ENCODE measurements at regions not wholly inside any gene's neighbourhood (a gene's known extent, or its start where the extent isn't known, plus 50 kb on each side); places are given as distances from the start of the nearest gene placed in this dataset.
"Not testable (repeated sequence)": the region's sequence is repeated elsewhere in the genome, so short reads cannot be mapped to it uniquely, and the experiment has no call there.

DNA sequence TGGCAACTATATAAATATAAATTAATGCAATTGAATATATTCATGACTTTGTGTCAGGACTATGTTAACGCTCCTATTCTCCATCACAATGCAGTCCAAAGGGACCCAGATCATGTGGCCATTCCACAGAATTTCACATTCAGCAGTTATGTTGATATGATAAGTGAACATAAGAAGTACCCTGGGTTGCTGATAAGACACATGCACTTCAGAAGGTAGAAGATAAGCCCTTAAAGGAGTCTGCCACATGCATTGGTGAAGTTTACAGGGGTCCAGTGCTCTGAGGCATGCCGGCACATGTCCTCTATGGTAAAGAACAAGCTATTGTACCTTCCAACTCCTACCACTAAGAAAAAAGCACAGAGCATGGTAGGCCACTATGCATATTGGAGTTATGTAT is 76.4 kb downstream of the PHAX start:
- no peak for DNase-seq (ENCODE audit: low read depth)

DNA sequence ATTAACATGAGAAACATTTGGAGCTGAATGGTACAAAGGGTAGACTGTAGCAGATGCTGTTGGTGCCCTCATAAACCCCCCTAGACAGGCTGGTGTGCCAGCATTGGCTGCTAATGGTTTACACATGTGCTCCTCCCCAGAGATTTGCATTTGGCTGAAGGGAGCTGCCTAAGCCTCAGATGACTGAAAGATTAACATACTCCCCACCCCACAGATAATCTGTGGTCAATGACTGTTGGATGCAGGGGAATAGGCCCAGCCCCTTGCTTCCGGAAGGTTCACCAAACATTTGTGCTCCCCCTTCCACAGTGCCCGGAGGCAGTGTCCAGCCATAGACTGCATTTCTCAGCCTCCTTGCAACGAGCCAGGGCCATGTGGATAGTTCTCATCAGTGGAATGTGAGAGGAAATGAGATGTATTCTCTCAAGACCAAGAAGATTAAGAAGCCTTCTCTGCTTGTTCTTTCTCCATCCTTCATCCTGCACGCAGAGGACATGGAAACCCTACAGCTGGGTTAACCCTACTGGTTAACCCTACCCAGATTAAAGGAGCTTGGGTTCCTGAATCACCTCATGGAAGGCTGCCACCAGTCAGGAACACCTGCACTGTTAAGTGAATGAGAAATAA is 79.6 kb downstream of the PHAX start:
- DNase-seq (ENCODE audit: low read depth), result peak; percentile 51

DNA sequence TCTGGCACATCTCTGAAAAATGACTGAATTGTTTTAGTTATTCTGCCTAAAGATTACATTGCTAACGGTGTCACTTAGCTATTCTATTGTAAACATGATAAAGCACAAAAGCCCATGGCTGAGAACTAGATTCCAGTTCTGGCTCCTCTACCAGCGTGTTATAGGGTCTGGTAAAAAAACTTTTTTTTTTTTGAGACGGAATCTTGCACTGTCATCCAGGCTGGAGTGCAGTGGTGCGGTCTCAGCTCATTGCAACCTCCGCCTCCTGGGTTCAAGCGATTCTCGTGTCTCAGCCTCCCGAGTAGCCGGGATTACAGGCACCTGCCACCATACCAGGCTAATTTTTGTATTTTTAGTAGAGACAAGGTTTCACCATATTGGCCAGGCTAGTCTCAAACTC is 80.6 kb downstream of the PHAX start:
- not testable (repeated sequence) for DNase-seq (ENCODE audit: low read depth)

DNA sequence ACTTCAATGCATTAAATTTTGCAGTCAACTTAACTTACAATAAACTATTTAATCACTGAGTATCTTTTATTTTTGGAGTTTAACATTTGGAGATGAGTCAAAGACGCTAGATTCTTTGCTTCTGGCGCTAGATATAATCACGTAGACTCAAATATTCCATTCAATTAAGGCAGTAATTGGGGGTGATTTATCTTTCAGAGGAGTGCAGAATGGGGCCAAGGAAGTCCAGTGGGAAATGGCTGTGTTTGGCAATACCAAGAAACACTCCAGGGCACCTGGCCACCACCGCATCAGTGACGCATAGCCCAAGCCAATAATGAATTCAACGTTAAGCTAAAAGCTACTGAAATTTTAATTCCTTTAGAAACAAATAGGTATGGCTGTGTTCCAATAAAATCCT is 81.2 kb downstream of the PHAX start:
- DNase-seq (ENCODE audit: low read depth), result no peak

DNA sequence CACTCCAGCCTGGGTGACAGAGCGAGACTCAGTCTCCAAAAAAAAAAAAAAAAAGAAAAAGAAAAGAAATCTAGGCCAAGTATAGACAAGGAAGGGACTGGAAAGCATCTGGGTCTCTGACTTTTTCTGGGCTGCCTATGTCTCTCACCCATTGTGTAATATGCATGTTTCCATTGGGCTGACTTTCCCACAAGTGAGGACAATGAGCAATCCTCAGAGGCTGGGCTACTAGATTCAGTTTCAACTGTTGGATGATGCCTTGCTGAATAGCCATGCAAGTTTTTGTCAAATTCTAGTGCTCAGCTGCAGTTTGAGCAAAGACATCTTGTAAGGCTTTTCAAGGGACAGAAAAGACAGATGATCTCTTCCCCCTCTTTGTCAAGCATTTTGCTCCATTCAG is 82.1 kb downstream of the PHAX start:
- DNase-seq (ENCODE audit: low read depth), result no peak

DNA sequence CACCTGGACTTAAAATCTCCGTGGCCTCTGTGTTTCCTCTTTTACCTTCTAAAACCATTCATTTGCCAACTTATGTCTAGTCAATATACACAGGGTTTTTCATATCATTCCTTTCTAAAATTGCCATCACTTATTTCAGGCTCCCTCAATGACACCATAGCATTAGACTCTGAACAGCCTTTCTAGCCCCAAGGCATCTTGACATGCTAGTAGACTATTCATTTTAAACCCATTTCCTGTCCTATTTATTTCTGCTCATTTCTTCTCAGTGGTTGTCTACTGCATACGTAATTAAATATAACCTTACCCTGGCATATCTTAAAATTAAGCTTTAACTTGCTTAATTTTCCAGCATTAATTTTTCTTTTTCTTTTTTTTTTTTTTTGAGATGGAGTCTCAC is 83.2 kb downstream of the PHAX start:
- DNase-seq (ENCODE audit: low read depth), result no peak

DNA sequence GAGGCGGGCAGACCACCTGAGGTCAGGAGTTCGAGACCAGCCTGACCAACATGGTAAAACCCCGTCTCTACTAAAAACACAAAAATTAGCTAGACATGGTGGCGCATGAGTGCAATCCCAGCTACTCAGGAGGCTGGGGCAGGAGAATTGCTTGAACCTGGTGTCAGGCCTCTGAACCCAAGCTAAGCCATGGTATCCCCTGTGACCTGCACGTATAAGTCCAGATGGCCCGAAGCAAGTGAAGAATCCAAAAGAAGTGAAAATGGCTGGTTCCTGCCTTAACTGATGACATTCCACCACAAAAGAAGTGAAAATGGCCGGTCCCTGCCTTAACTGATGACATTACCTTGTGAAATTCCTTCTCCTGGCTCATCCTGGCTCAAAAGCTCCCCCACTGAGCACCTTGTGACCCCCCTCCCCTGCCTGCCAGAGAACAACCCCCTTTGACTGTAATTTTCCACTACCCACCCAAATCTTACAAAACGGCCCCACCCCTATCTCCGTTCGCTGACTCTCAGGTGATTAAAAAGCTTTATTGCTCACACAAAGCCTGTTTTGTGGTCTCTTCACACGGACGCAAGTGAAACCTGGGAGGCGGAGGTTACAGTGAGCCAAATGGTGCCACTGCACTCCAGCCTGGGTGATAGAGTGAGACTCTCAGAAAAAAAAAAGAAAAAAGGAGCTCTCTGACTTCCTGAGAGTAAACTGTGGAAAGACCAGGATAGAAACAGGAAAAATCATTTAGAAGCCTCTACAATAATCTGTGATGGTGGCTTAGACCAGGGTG is 84.1 kb downstream of the PHAX start:
- not testable (repeated sequence) for DNase-seq (ENCODE audit: low read depth)

DNA sequence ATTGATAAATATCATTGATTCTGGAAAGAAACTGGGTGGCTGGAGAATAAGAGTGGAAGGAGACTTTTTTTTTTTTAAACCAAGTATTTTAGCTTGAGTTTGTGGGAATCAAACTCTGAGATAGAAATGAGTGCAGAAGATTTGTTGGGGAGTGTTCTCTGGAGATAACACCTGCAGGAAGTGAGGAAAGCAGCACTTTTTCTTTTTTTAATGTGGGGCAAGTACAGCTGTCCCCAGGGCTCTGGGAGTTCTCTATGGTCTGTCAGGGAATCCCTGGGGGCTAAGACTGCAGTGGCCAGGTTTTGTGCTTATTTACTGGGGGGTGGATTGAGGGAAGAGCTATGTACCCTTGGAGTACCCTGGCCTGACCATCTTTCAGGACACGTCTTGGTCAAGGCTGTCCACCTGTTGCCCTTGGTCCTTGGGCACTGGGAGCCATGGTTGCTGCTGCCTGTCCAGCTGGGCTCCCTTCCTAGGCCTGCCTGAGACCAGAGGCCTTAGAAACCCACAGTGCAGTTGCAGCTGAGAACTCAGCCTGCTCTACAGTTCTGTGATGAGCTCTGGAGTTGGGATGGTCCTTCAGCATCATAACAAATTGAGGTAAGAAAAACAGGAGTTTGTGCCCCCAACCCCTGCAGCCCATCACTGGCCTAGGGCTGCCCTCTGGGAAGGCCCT is 85.8 kb downstream of the PHAX start:
- no peak for DNase-seq (ENCODE audit: low read depth)

DNA sequence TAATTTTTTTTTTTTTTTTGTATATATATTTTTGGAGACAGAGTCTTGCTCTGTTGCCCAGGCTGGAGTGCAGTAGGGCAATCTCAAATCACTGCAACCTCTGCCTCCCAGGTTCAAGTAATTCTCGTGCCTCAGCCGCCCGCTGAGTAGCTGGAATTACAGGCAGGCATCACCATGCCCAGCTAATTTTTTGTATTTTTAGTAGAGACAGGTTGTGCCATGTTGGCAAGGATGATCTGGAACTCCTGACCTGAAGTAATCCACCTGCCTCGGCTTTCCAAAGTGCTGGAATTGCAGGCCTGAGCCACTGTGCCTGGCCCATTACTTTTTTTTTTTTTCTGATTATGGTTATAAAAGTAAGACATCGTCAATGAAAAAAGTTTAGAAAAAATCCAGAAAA is 84.0 kb upstream of the LMNB1 start:
- DNase-seq (ENCODE audit: low read depth), result no peak

DNA sequence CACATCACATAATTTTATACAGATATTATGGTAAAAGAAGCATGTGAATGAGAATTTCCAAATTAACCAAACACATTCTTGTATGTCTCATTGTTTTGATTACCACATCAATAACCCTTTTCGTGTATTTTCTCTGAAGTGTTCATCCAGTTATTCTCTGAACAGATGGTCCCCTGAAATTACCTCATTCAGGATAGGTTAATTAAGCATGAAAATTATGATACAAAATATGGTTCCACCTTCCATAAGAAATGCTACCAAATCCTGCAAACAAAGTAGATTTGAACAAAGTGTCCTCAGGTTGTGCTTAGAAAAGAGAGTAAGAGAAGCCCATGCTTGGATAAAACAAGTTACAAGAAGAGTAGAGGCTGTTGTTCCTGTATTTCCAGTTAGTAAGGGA is 83.1 kb upstream of the LMNB1 start:
- no peak for DNase-seq (ENCODE audit: low read depth)

DNA sequence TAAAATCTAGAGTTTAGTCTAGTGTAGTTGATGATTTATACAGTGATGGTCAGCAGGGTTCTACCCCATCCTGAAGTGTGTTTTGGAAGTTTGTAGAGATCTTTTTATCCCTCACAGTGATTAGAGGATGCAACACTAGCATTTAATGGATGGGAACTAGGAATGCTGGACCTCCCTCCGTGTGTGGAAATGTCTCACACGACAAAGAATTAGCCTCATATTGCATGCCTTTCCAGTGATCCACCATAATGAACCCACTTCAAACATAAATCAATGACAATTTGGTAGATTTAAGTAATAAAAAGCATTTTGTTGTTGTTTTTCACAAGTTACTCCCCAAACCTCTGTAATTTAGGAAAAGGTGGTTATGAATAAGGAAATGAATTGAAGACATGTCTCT is 82.5 kb upstream of the LMNB1 start:
- peak; percentile 50 for DNase-seq (ENCODE audit: low read depth)

DNA sequence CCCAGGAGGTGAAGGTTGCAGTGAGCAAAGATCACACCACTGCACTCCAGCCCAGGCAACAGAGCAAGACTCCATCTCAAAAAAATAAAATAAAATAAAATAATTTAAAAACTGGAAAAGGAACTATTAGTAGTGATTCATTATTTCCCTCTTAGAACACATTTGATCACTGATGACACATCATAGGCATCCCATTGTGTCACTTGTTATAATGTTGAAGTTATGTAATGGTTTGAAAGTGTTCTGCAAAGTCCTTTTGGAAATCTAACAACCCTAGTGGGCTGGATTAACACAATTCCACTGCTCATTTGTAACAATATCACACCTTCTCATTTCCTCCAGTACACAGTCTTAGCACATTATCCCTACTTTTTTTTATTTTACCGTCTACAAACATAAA is 81.8 kb upstream of the LMNB1 start:
- DNase-seq (ENCODE audit: low read depth), result no peak

DNA sequence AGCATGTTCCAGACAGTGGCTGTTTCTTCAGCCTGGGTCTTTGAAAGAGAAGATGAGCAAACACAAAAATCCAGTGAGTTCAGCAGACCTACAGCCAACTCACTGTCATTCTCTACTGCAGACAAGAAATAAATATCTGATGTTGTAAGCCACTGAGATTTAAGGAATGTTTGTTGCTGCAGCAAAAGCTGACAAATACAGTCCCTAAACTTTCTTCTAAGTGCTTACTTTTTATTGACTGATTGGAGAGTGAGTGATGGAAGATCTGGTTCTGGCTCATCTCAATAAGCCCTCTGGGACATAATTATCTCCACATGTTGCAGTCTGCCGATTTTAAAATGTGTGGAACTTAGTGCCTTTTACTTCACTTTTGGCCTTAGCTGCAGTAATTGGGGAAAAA is 69.9 kb upstream of the LMNB1 start:
- no peak for DNase-seq (ENCODE audit: low read depth)

DNA sequence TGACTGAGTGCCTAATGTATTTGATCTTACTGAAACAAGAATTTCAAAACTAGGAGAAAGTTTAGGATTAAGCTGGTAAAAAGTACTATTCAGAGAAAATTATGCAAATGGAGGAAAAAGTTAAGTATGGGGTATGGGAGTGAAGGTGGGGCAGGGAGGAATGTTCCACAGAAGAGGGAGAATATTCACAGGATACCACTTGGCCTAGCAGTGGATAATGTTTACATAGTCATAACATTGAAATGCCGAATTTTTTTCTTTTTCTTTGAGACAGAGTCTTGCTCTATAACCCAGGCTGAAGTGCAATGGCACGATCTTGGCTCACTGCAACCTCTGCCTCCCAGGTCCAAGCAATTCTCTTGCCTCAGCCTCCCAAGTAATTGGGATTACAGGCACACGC is 61.2 kb upstream of the LMNB1 start:
- DNase-seq (ENCODE audit: low read depth), result no peak

DNA sequence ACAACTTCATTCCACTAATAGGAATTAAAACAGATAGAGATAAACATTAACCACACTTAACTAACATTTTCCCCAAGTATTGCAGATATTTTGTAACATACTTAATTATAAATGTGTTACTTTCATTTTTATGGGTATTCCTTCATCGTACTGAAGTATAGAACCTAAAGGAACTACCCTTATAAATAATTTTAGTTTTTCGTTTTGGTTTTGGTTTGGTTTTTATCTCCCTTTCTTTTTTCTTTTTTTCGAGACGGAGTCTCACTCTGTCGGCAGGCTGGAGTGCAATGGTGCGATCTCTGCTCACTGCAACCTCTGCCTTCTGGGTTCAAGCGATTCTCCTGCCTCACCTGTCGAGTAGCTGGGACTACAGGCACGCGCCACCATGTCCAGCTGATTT is 60.1 kb upstream of the LMNB1 start:
- no peak for DNase-seq (ENCODE audit: low read depth)

DNA sequence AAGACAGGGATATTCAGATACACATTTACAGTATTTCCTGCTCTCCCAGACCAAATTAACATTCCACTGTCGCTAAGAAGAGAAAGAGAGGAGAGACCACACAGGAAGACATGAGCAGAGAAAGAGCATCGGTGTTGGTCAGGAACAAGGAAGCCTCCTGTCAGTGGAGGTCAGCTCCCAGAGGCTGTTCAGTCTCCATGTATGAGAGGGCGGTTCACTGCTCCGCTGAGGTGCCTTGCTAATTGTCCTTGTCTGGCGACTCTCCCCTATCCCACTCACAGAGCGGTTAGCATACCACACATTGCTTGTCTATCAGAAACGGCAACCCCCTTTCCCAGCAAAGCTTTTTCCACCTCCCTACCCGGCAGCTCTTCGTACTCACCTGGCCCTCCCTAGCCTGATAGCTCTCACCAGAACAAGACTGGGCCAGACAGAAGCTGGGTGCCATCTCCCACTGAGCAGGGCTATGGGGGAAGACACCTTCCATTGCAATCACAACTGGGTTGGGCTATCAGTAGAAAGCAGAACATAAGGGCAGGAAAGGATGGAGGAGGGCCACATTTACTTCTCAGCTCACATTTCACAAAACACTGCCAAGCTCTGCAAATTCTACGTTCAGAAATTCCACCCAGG is 58.6 kb upstream of the LMNB1 start:
- DNase-seq (ENCODE audit: low read depth), result no peak

DNA sequence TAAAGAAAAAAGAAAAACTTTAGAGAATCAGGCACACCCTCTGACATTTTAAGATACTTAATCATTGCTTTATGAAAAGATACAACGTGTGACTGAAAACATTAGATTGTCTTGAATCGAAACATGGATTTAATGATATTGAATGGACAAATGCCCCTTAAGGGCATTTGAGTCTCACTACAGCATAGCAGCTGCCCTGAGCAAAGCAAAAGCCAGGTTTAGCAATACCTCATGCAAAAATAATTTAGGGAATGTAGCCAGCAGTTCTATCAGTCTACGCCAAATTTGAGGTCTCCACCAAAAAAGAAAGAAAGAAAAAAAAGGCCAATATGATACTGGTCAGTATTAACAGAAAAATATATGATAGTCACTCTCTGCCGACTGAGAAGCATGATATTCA is 56.6 kb upstream of the LMNB1 start:
- DNase-seq (ENCODE audit: low read depth), result no peak

DNA sequence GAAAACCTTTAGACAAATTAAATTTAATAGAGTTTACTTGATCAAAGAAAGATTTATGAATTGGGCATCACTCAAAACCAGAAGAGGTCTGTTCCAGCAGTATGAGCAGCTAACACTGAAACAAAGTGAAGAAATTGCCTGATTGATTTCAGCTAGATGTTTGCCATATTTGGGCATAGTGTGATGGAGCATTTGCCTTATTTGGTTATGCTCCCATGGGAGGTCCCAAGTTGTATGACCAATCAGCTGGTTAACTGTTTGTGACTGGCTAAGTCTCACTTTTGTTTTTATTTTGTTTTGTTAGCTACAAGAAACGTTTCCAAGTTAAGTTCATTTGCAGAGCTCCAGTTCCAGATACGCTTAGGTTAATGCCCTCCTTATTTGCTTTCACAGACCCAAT is 53.3 kb upstream of the LMNB1 start:
- DNase-seq (ENCODE audit: low read depth), result no peak

Measured in GM04503 (cell line).